K562 (cell line): ENCODE measurements at regions not wholly inside any gene's neighbourhood (a gene's known extent, or its start where the extent isn't known, plus 50 kb on each side); places are given as distances from the start of the nearest gene placed in this dataset.
A peak's percentile ranks its signal among the peaks of the same experiment; 100 is the strongest.

Experiments used
- CBFA2T3 ChIP-seq: fragments of 450-650 bp; IDR thresholded peaks from 2 replicates; pipeline ENCODE4 v1.6.1; 2017
- CHCHD3 ChIP-seq: fragments of 250-450 bp; sonication (Bioruptor Pico); IDR thresholded peaks from 2 replicates; pipeline ENCODE4 v2.1.2; 2022; ENCODE audit warnings: mild to moderate bottlenecking
- CHD1 ChIP-seq: fragments of 200-600 bp; sonication (generic); IDR thresholded peaks from one replicate; pipeline ENCODE4 v1.6.1; 2012; ENCODE audit warnings: mild to moderate bottlenecking, moderate library complexity, low read length, inconsistent platforms
- CREBBP ChIP-seq: IDR thresholded peaks from one replicate; pipeline ENCODE4 v1.6.1; 2012; ENCODE audit warnings: low read depth, mild to moderate bottlenecking, control low read depth, inconsistent platforms, low read length
- EP300 ChIP-seq: IDR thresholded peaks from 2 replicates; pipeline ENCODE4 v1.6.1; 2012; ENCODE audit warnings: low read length, improper control_type of control experiment
- HMG20A ChIP-seq: fragments of 450-650 bp; formaldehyde crosslinking; conservative IDR thresholded peaks from 2 replicates; pipeline ENCODE4 v1.4.0; 2020; ENCODE audit warnings: mild to moderate bottlenecking, mixed read lengths
- HMGN3 ChIP-seq: IDR thresholded peaks from 2 replicates; pipeline ENCODE4 v1.6.1; 2011; ENCODE audit warnings: borderline replicate concordance, low read depth, mild to moderate bottlenecking, mixed read lengths, low read length; ENCODE audit not compliant: insufficient read length; ENCODE audit errors: extremely low read depth
- KAT8 ChIP-seq: fragments of 450-650 bp; IDR thresholded peaks from 2 replicates; pipeline ENCODE4 v1.6.1; 2016; ENCODE audit warnings: low read depth, mild to moderate bottlenecking
- MEIS2 ChIP-seq: fragments of 450-650 bp; IDR thresholded peaks from 2 replicates; pipeline ENCODE4 v1.6.1; 2014; ENCODE audit warnings: mild to moderate bottlenecking; ENCODE audit not compliant: partially characterized antibody
- PHTF2 ChIP-seq: fragments of 250-450 bp; sonication (Bioruptor Pico); IDR thresholded peaks from 2 replicates; pipeline ENCODE4 v1.5.0; 2021; ENCODE audit warnings: mild to moderate bottlenecking
- SMAD4 ChIP-seq: fragments of 250-450 bp; sonication (Bioruptor Pico); conservative IDR thresholded peaks from 2 replicates; pipeline ENCODE4 v1.8.0; 2021; ENCODE audit warnings: inconsistent platforms, mild to moderate bottlenecking, moderate library complexity
- TAF9B ChIP-seq: fragments of 450-650 bp; IDR thresholded peaks from 2 replicates; pipeline ENCODE4 v1.6.1; 2018; ENCODE audit warnings: mild to moderate bottlenecking; ENCODE audit not compliant: partially characterized antibody
- TAL1 ChIP-seq: fragments of 450-650 bp; IDR thresholded peaks from 2 replicates; pipeline ENCODE4 v1.6.1; 2016; ENCODE audit warnings: mild to moderate bottlenecking
- TCF3 ChIP-seq: sonication (generic); formaldehyde crosslinking; IDR thresholded peaks from 2 replicates; pipeline ENCODE4 v1.4.0; 2020; ENCODE audit warnings: mild to moderate bottlenecking, missing genetic modification reagents
- TCFL5 ChIP-seq: fragments of 250-450 bp; sonication (Bioruptor Pico); conservative IDR thresholded peaks from 2 replicates; pipeline ENCODE4 v1.6.1; 2021; ENCODE audit warnings: mild to moderate bottlenecking, moderate library complexity, matching md5 sums
- TFAM ChIP-seq: fragments of 250-450 bp; sonication (Bioruptor Pico); conservative IDR thresholded peaks from 2 replicates; pipeline ENCODE4 v1.5.0; 2021; ENCODE audit warnings: mild to moderate bottlenecking, moderate library complexity
- ZKSCAN1 ChIP-seq: fragments of 150-350 bp; IDR thresholded peaks from 2 replicates; pipeline ENCODE4 v1.6.1; 2016; ENCODE audit warnings: low read depth, low read length
- ZNF197 ChIP-seq: fragments of 200-800 bp; sonication (Bioruptor generic); IDR thresholded peaks from 2 replicates; pipeline ENCODE4 v1.6.1; 2016; ENCODE audit warnings: low read depth, missing genetic modification characterization, missing compliant biosample characterization
- ZNF444 ChIP-seq: fragments of 250-450 bp; sonication (Bioruptor Pico); IDR thresholded peaks from 2 replicates; pipeline ENCODE4 v1.4.0; 2020; ENCODE audit warnings: mild to moderate bottlenecking, moderate library complexity
- ZNF79 ChIP-seq: fragments of 250-450 bp; sonication (Bioruptor Pico); IDR thresholded peaks from 2 replicates; pipeline ENCODE4 v1.4.0; 2020; ENCODE audit warnings: low read depth, mild to moderate bottlenecking, moderate library complexity
- TF ChIP-seq, protein P1 (sequence below): sonication (generic); formaldehyde crosslinking; IDR thresholded peaks from 2 replicates; pipeline ENCODE4 v1.8.0; 2022; ENCODE audit warnings: mild to moderate bottlenecking, missing genetic modification reagents
- TF ChIP-seq, protein P2 (sequence below): fragments of 250-450 bp; sonication (Bioruptor Pico); IDR thresholded peaks from 2 replicates; pipeline ENCODE4 v1.4.0; 2020; ENCODE audit warnings: borderline replicate concordance
- TF ChIP-seq, protein P3 (sequence below): fragments of 250-450 bp; sonication (Bioruptor Pico); IDR thresholded peaks from 2 replicates; pipeline ENCODE4 v1.8.0; 2021; ENCODE audit warnings: mild to moderate bottlenecking, moderate library complexity

DNA sequence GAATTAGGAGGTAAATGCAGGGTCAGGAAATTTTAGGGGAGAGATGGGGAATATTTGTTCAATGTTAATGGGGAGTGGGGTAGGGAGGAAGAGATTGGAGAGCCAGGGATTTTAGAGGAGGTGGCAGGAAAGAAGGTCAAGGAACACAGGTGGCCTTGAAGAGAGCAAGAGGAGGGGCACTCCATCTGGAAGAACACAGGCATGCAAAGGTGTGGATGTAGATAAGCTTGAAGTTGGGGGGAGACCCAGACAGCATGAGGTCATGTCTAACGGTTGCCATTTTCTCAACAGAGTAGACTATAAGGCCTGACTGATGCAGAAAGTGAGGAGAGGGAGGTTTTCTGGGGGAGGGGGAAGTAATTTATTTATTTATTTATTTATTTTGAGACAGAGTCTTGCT, 77.5 kb downstream of the MAIP1 start (continued):
- TF ChIP-seq, protein P1, sequence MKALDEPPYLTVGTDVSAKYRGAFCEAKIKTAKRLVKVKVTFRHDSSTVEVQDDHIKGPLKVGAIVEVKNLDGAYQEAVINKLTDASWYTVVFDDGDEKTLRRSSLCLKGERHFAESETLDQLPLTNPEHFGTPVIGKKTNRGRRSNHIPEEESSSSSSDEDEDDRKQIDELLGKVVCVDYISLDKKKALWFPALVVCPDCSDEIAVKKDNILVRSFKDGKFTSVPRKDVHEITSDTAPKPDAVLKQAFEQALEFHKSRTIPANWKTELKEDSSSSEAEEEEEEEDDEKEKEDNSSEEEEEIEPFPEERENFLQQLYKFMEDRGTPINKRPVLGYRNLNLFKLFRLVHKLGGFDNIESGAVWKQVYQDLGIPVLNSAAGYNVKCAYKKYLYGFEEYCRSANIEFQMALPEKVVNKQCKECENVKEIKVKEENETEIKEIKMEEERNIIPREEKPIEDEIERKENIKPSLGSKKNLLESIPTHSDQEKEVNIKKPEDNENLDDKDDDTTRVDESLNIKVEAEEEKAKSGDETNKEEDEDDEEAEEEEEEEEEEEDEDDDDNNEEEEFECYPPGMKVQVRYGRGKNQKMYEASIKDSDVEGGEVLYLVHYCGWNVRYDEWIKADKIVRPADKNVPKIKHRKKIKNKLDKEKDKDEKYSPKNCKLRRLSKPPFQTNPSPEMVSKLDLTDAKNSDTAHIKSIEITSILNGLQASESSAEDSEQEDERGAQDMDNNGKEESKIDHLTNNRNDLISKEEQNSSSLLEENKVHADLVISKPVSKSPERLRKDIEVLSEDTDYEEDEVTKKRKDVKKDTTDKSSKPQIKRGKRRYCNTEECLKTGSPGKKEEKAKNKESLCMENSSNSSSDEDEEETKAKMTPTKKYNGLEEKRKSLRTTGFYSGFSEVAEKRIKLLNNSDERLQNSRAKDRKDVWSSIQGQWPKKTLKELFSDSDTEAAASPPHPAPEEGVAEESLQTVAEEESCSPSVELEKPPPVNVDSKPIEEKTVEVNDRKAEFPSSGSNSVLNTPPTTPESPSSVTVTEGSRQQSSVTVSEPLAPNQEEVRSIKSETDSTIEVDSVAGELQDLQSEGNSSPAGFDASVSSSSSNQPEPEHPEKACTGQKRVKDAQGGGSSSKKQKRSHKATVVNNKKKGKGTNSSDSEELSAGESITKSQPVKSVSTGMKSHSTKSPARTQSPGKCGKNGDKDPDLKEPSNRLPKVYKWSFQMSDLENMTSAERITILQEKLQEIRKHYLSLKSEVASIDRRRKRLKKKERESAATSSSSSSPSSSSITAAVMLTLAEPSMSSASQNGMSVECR (CRISPR knock-in tag): no peak
- TF ChIP-seq KAT8: no peak
- TF ChIP-seq, protein P2, sequence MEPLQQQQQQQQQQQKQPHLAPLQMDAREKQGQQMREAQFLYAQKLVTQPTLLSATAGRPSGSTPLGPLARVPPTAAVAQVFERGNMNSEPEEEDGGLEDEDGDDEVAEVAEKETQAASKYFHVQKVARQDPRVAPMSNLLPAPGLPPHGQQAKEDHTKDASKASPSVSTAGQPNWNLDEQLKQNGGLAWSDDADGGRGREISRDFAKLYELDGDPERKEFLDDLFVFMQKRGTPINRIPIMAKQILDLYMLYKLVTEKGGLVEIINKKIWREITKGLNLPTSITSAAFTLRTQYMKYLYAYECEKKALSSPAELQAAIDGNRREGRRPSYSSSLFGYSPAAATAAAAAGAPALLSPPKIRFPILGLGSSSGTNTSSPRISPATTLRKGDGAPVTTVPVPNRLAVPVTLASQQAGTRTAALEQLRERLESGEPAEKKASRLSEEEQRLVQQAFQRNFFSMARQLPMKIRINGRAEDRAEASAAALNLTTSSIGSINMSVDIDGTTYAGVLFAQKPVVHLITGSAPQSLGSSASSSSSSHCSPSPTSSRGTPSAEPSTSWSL (CRISPR knock-in tag): no peak
- no peak for TF ChIP-seq CHD1
- no peak for TF ChIP-seq ZNF79
- TF ChIP-seq SMAD4: peak; percentile 78
- TF ChIP-seq, protein P3, sequence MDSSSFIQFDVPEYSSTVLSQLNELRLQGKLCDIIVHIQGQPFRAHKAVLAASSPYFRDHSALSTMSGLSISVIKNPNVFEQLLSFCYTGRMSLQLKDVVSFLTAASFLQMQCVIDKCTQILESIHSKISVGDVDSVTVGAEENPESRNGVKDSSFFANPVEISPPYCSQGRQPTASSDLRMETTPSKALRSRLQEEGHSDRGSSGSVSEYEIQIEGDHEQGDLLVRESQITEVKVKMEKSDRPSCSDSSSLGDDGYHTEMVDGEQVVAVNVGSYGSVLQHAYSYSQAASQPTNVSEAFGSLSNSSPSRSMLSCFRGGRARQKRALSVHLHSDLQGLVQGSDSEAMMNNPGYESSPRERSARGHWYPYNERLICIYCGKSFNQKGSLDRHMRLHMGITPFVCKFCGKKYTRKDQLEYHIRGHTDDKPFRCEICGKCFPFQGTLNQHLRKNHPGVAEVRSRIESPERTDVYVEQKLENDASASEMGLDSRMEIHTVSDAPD (CRISPR knock-in tag): no peak
- no peak for TF ChIP-seq ZKSCAN1
- TF ChIP-seq ZNF444 (CRISPR knock-in tag): no peak
- TF ChIP-seq TFAM (CRISPR knock-in tag): no peak
- TF ChIP-seq TCFL5: no peak
- TF ChIP-seq HMG20A (CRISPR knock-in tag): no peak
- TF ChIP-seq MEIS2: no peak
- no peak for TF ChIP-seq TAF9B
- no peak for TF ChIP-seq CREBBP
- peak; percentile 83 for TF ChIP-seq CBFA2T3
- TF ChIP-seq HMGN3: no peak
- peak; percentile 50 for TF ChIP-seq TCF3 (CRISPR knock-in tag)
- TF ChIP-seq EP300: peak; percentile 16; the same call in 1 of the 2 replicates
- no peak for TF ChIP-seq CHCHD3 (CRISPR knock-in tag)
- no peak for TF ChIP-seq PHTF2 (CRISPR knock-in tag)
- TF ChIP-seq TAL1: peak; percentile 55; the same call in 1 of the 2 replicates
- no peak for TF ChIP-seq ZNF197 (CRISPR knock-in tag)
